LNCAP (cell line): ENCODE measurements at regions not wholly inside any gene's neighbourhood (a gene's known extent, or its start where the extent isn't known, plus 50 kb on each side); places are given as distances from the start of the nearest gene placed in this dataset.

Experiments used
- CTCF ChIP-seq: fragments of 450-650 bp; IDR thresholded peaks from 2 replicates; pipeline ENCODE4 v1.5.1; 2017; ENCODE audit warnings: mild to moderate bottlenecking

DNA sequence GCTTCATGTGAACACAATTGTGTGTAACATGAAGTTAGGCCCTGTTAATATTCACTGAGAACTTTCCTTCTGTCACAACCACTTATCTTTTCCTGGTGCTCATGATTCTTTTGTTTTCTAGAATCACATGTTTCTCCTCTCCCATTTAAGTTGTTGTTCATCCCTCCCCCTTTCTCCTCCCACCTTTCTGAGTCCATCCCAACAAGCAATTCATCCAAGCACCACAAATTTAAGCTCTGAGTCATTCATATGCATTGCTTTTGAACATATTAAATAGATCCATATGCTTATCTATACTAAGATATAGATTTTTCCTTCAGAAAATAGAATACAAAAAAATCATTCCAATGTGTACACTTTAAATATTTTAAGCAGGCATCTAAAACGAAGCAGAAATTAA, 75.2 kb upstream of the NFIB start:
- no peak for TF ChIP-seq CTCF

DNA sequence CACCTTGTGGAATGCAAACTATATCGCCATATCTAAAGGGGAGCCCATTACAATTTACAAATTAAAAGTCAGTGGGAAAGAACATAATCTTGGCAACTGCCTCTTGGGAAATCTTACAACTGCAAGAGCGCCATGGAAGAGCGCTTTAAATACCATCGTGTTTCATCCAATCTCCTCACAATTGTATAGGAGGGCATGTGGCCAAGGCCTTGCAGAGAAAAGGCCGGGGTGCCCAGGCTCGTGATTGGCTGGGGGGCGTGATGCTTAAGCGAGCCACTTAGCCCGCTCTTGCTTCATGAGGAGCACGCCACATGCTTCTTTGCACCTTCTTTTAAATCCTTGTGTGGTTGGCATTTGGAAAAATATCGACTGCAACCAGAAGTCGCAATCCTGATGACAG, 69.8 kb upstream of the NFIB start:
- TF ChIP-seq CTCF, result no peak

DNA sequence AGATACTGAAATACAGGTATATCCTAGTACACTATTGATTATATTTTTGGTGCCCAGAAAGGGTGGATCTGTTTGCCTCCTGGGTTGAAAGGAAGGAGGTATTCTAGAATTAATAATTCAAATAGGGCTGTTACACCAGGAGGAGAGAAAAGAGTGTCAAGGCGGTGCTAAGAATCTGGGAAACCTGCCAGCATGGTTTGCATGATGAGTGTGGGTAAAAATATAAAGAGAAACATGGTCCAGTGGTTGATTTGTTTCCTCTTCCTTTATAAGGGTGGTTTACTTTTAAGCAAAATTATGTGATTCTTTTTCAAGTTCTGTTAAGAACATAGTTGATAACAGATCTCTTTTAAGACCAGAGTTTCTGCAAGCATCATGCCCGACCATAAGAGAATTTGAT, 69.4 kb upstream of the NFIB start:
- no peak for TF ChIP-seq CTCF

GRCh38 chr9:14380061-14380836, 66.3 kb upstream of the NFIB start:
- TF ChIP-seq CTCF, result no peak

GRCh38 chr9:14379280-14379679, 65.3 kb upstream of the NFIB start:
- no peak for TF ChIP-seq CTCF

- TF ChIP-seq CTCF, result no peak
Observed at GRCh38 chr9:14373706-14374105, 59.8 kb upstream of the NFIB start.

DNA sequence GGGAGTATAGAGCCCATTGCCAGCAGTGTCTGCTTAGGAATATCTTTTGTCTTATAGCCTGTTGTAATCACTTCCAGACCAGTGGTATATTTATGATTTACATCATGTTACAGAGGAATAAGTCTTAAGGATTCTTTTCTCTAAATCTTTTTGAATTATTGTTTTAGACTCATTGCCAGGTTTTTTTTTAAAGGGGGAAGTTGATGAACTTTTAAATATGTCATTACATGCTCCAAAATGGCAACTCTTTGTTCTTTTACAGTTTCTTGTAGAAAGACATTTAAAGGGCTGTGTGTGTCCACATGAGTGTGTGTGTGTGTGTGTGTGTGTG, 59.4 kb upstream of the NFIB start:
- TF ChIP-seq CTCF, result no peak
